Cardiac septum (tissue), 1 donor: ENCODE measurements at regions not wholly inside any gene's neighbourhood (a gene's known extent, or its start where the extent isn't known, plus 50 kb on each side); places are given as distances from the start of the nearest gene placed in this dataset.

Source experiments
- DNase-seq: peaks from one replicate; pipeline ENCODE4 v3.0.0-alpha.2; 2020; ENCODE audit warnings: low spot score
- intact Hi-C: fragments of 100-400 bp; cut with DNase I; formaldehyde crosslinking; loops from one replicate; pipeline ENCODE4 v1.14.0; 2022
- donor health status: DM: no; HTN: no; CAD: no.

GRCh38 chr11:96752221-96752620, 362.4 kb downstream of the JRKL start:
- no peak for DNase-seq
- intact Hi-C loops, result no loop called here

GRCh38 chr11:96753997-96754396, 364.2 kb downstream of the JRKL start:
- DNase-seq, result no peak
- intact Hi-C loops, result no loop called here

GRCh38 chr11:96755209-96755608, 365.4 kb downstream of the JRKL start:
- intact Hi-C loops, result no loop called here
- DNase-seq, result no peak

GRCh38 chr11:96755752-96756151, 365.9 kb downstream of the JRKL start:
- intact Hi-C loops, result no loop called here
- DNase-seq, result no peak

- intact Hi-C loops, result no loop called here
These were observed 369.1 kb downstream of the JRKL start for GRCh38 chr11:96758957-96759356.

GRCh38 chr11:96760306-96760705, 370.5 kb downstream of the JRKL start:
- DNase-seq, result no peak
- intact Hi-C loops, result no loop called here

More at GRCh38 chr11:96758957-96759356, 369.1 kb downstream of the JRKL start:
- no peak for DNase-seq

- intact Hi-C loops, result no loop called here
- DNase-seq, result no peak
These were observed 371.0 kb downstream of the JRKL start for GRCh38 chr11:96760815-96761214.

GRCh38 chr11:96761451-96761850, 371.6 kb downstream of the JRKL start:
- no peak for DNase-seq
- intact Hi-C loops, result no loop called here

- intact Hi-C loops, result no loop called here
- DNase-seq, result no peak
These were observed 373.4 kb downstream of the JRKL start for GRCh38 chr11:96763244-96763643.

GRCh38 chr11:96778272-96778671, 388.5 kb downstream of the JRKL start:
- DNase-seq, result no peak
- intact Hi-C loops, result no loop called here

GRCh38 chr11:96779030-96779429, 389.2 kb downstream of the JRKL start:
- DNase-seq, result no peak
- intact Hi-C loops, result no loop called here

- DNase-seq, result no peak
- intact Hi-C loops, result loop anchor here (10.0 kb wide), 1 partner anchor 316 kb away; no protein-coding TSS in a partner anchor
These were observed 391.3 kb downstream of the JRKL start for GRCh38 chr11:96781082-96781481.

- intact Hi-C loops, result loop anchor here (10.0 kb wide), 1 partner anchor 318 kb away; no protein-coding TSS in a partner anchor
These were observed 392.8 kb downstream of the JRKL start for GRCh38 chr11:96782632-96783031.

GRCh38 chr11:96783311-96783710, 393.5 kb downstream of the JRKL start:
- intact Hi-C loops, result loop anchor here (10.0 kb wide), 1 partner anchor 319 kb away; no protein-coding TSS in a partner anchor
- DNase-seq, result no peak

More at GRCh38 chr11:96782632-96783031, 392.8 kb downstream of the JRKL start:
- no peak for DNase-seq

- intact Hi-C loops, result loop anchor here (10.0 kb wide), 1 partner anchor 320 kb away; no protein-coding TSS in a partner anchor
- no peak for DNase-seq
These were observed 395.3 kb downstream of the JRKL start for GRCh38 chr11:96785073-96785472.

- intact Hi-C loops, result no loop called here
- no peak for DNase-seq
These were observed 404.3 kb downstream of the JRKL start for GRCh38 chr11:96794152-96794551.

GRCh38 chr11:96798445-96798844, 408.6 kb downstream of the JRKL start:
- DNase-seq, result no peak
- intact Hi-C loops, result no loop called here

GRCh38 chr11:96815236-96815635, 425.4 kb downstream of the JRKL start:
- DNase-seq, result no peak
- intact Hi-C loops, result no loop called here

GRCh38 chr11:96817482-96818399, 427.9 kb downstream of the JRKL start:
- DNase-seq, result no peak
- intact Hi-C loops, result no loop called here

GRCh38 chr11:96827164-96827563, 437.4 kb downstream of the JRKL start:
- intact Hi-C loops, result loop anchor here (10.0 kb wide), 1 partner anchor 318 kb away; no protein-coding TSS in a partner anchor
- no peak for DNase-seq

GRCh38 chr11:96841792-96842191, 452.0 kb downstream of the JRKL start:
- intact Hi-C loops, result no loop called here
- no peak for DNase-seq
